Upper lobe of right lung (tissue), 1 donor: ENCODE measurements at regions not wholly inside any gene's neighbourhood (a gene's known extent, or its start where the extent isn't known, plus 50 kb on each side); places are given as distances from the start of the nearest gene placed in this dataset.

Experiments
- ATAC-seq: fragments of 200-7000 bp; cut with Tn5 transposase; one replicate; pipeline ENCODE4 v1.9.1; 2020; ENCODE audit warnings: mild to moderate bottlenecking, moderate library complexity
- DNase-seq: peaks from one replicate; pipeline ENCODE4 v3.0.0-alpha.2; 2020
- H3K27ac ChIP-seq: fragments of 200-600 bp; one replicate; pipeline ENCODE4 v1.8.0; 2022
- H3K27me3 ChIP-seq: fragments of 200-600 bp; one replicate; pipeline ENCODE4 v1.8.0; 2022; ENCODE audit warnings: mild to moderate bottlenecking
- H3K36me3 ChIP-seq: fragments of 200-600 bp; one replicate; pipeline ENCODE4 v1.8.0; 2022
- H3K4me1 ChIP-seq: fragments of 200-600 bp; one replicate; pipeline ENCODE4 v1.8.0; 2022
- H3K4me3 ChIP-seq: fragments of 200-600 bp; one replicate; pipeline ENCODE4 v1.8.0; 2022; ENCODE audit warnings: mild to moderate bottlenecking
- H3K9me3 ChIP-seq: fragments of 200-600 bp; one replicate; pipeline ENCODE4 v1.8.0; 2022
- intact Hi-C: fragments of 100-400 bp; cut with DNase I; formaldehyde crosslinking; loops from one replicate; pipeline ENCODE4 v1.11.0; 2022
- TF ChIP-seq, protein P1 (sequence below): fragments of 200-600 bp; IDR thresholded peaks from one replicate; pipeline ENCODE4 v1.8.0; 2022; ENCODE audit warnings: antibody characterized with exemption
- donor health status: DM: no; HTN: yes; CAD: no; lungs with severe emphysema.

GRCh38 chr6:51466427-51466826 lies 621.0 kb downstream of the PKHD1 start:
- DNase-seq (no peak), ATAC-seq (no peak)
- Histone ChIP-seq H3K4me3 (no peak overlapping the region), H3K9me3 (no peaks in the 10 kb centered on the region), H3K27me3 (no peaks in the 10 kb centered on the region), H3K4me1 (no peaks in the 10 kb centered on the region), H3K36me3 (no peaks in the 10 kb centered on the region), H3K27ac (no peak overlapping the region)
- intact Hi-C loops, result no loop called here
- TF ChIP-seq, protein P1, sequence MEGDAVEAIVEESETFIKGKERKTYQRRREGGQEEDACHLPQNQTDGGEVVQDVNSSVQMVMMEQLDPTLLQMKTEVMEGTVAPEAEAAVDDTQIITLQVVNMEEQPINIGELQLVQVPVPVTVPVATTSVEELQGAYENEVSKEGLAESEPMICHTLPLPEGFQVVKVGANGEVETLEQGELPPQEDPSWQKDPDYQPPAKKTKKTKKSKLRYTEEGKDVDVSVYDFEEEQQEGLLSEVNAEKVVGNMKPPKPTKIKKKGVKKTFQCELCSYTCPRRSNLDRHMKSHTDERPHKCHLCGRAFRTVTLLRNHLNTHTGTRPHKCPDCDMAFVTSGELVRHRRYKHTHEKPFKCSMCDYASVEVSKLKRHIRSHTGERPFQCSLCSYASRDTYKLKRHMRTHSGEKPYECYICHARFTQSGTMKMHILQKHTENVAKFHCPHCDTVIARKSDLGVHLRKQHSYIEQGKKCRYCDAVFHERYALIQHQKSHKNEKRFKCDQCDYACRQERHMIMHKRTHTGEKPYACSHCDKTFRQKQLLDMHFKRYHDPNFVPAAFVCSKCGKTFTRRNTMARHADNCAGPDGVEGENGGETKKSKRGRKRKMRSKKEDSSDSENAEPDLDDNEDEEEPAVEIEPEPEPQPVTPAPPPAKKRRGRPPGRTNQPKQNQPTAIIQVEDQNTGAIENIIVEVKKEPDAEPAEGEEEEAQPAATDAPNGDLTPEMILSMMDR, result no peak

DNA sequence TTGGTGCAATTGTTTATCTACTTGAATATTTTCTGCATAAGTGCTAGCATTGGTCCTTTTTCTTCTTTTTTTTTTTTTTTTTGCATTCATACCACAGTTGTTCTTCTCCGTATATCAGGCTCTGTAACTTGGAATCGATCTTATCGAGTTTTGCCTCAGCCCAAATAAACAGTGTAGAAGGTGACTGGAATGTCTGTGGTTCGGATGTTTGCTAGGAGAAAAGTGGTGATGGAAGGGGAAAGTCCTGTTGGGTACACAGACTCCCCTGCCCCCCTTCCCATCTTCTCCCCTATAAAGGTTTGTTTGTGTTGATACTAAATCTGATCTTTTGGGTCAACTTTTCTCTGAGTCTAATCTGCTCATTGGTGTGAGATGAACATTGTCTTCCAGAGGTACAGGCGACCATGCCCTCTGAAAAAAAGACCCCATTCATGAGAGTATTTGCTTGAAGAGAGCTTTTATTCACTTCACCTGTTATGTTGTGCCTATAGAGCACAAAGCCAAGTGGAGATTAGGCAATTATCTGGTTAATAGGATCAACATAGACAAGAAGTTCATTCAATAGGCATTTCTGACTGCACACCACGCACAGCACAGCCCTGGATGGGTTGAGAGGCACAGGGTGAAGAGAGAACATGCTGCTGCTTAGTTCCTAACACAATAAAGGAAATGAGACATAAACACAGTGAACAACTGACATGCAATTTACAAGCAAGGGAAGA lies 620.0 kb downstream of the PKHD1 start:
- no peaks in the 10 kb centered on the region for H3K4me1 ChIP-seq
- H3K27ac ChIP-seq, result no peak overlapping the region
- no peaks in the 10 kb centered on the region for H3K36me3 ChIP-seq
- H3K9me3 ChIP-seq, result no peaks in the 10 kb centered on the region
- H3K4me3 ChIP-seq, result no peak overlapping the region
- H3K27me3 ChIP-seq, result no peaks in the 10 kb centered on the region
- DNase-seq (no peak), ATAC-seq (no peak)
- intact Hi-C loops, result no loop called here
- TF ChIP-seq, protein P1, result no peak

DNA sequence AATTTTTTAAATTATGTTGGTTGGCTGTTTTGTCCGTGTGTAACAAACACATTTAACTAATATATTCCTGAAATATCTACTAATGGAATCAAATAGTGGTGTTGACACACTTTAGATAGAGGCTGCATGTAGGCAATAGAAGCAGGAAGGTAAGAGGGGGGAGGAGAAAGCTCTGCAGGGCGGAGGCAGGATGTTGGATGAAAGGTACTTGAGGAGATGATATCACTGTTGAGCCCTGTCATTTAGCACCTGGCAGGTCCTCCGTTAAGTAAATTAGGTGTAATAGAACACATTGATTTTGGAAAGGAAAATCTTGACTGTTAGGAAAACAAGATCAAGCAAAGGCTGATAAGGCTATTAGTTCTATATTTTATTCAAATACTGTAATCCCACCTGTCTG lies 618.7 kb downstream of the PKHD1 start:
- no peaks in the 10 kb centered on the region for H3K36me3 ChIP-seq
- no peak overlapping the region for H3K27ac ChIP-seq
- DNase-seq (no peak), ATAC-seq (no peak)
- H3K4me1 ChIP-seq, result no peaks in the 10 kb centered on the region
- H3K27me3 ChIP-seq, result no peaks in the 10 kb centered on the region
- H3K4me3 ChIP-seq, result no peak overlapping the region
- TF ChIP-seq, protein P1, result no peak
- intact Hi-C loops, result no loop called here
- H3K9me3 ChIP-seq, result no peaks in the 10 kb centered on the region

- intact Hi-C loops, result no loop called here
- Histone ChIP-seq H3K27me3 (no peaks in the 10 kb centered on the region), H3K4me1 (no peaks in the 10 kb centered on the region), H3K4me3 (no peak overlapping the region), H3K27ac (no peak overlapping the region), H3K9me3 (no peaks in the 10 kb centered on the region), H3K36me3 (no peaks in the 10 kb centered on the region)
- DNase-seq, result no peak
- no peak for ATAC-seq
- TF ChIP-seq, protein P1, result no peak
Observed at GRCh38 chr6:51472745-51473487, 614.5 kb downstream of the PKHD1 start.

GRCh38 chr6:51474022-51474975 lies 613.1 kb downstream of the PKHD1 start:
- ATAC-seq (no peak), DNase-seq (no peak)
- Histone ChIP-seq H3K4me3 (no peak overlapping the region), H3K27ac (no peak overlapping the region), H3K27me3 (no peaks in the 10 kb centered on the region), H3K36me3 (no peaks in the 10 kb centered on the region), H3K9me3 (no peaks in the 10 kb centered on the region), H3K4me1 (no peaks in the 10 kb centered on the region)
- TF ChIP-seq, protein P1, result no peak
- intact Hi-C loops, result no loop called here
